Astrocyte (in vitro differentiated cells and primary cell): ENCODE measurements at regions not wholly inside any gene's neighbourhood (a gene's known extent, or its start where the extent isn't known, plus 50 kb on each side); places are given as distances from the start of the nearest gene placed in this dataset.
A peak's percentile ranks its signal among the peaks of the same experiment; 100 is the strongest.

Source experiments
- DNase-seq: peaks from one replicate; pipeline ENCODE4 v3.0.0-alpha.2; 2010; ENCODE audit warnings: low read depth
- FAIRE-seq: peaks from 2 replicates; lab custom pipeline; 2011; peaks lifted over from hg19 to GRCh38; lab: Jason Lieb, UNC
- H2AFZ ChIP-seq: 2 replicates; pipeline ENCODE4 v1.6.0; 2012; ENCODE audit warnings: low read depth, low read length, inconsistent platforms
- H3K27ac ChIP-seq: 2 replicates; pipeline ENCODE4 v1.5.1; 2011; ENCODE audit warnings: low read depth, low read length, inconsistent platforms
- H3K27me3 ChIP-seq: 2 replicates; pipeline ENCODE4 v1.6.0; 2011; ENCODE audit warnings: low read length, inconsistent platforms; ENCODE audit not compliant: insufficient read depth
- H3K36me3 ChIP-seq: 2 replicates; pipeline ENCODE4 v1.5.1; 2011; ENCODE audit warnings: low read length, inconsistent platforms; ENCODE audit not compliant: insufficient read depth
- H3K4me1 ChIP-seq: 2 replicates; pipeline ENCODE4 v1.5.1; 2011; ENCODE audit warnings: low read length, inconsistent platforms; ENCODE audit not compliant: insufficient read depth
- H3K4me2 ChIP-seq: 2 replicates; pipeline ENCODE4 v1.6.0; 2012; ENCODE audit warnings: low read length, inconsistent platforms
- H3K4me3 ChIP-seq: 2 replicates; pipeline ENCODE4 v1.5.1; 2011; ENCODE audit warnings: low read depth, mild to moderate bottlenecking, low read length, inconsistent platforms; ENCODE audit not compliant: insufficient read depth
- H3K79me2 ChIP-seq: 2 replicates; pipeline ENCODE4 v1.6.0; 2012; ENCODE audit warnings: mild to moderate bottlenecking, low read length, inconsistent platforms; ENCODE audit not compliant: insufficient read depth
- H3K9ac ChIP-seq: 2 replicates; pipeline ENCODE4 v1.6.0; 2012; ENCODE audit warnings: mild to moderate bottlenecking, low read length, inconsistent platforms
- H3K9me3 ChIP-seq: 2 replicates; pipeline ENCODE4 v1.5.1; 2012; ENCODE audit warnings: low read depth, mild to moderate bottlenecking, low read length, inconsistent platforms; ENCODE audit not compliant: insufficient read depth
- H4K20me1 ChIP-seq: 2 replicates; pipeline ENCODE4 v1.6.0; 2012; ENCODE audit warnings: low read length, inconsistent platforms; ENCODE audit not compliant: insufficient read depth
- H3K27ac Mint-ChIP-seq: one replicate; pipeline ENCODE4 v1.8.0; 2021; ENCODE audit warnings: mild to moderate bottlenecking, mixed read lengths; ENCODE audit not compliant: unreplicated experiment
- H3K27me3 Mint-ChIP-seq: one replicate; pipeline ENCODE4 v1.8.0; 2021; ENCODE audit warnings: low read depth, mixed read lengths; ENCODE audit not compliant: unreplicated experiment
- H3K36me3 Mint-ChIP-seq: one replicate; pipeline ENCODE4 v1.8.0; 2021; ENCODE audit warnings: low read depth, mixed read lengths; ENCODE audit not compliant: unreplicated experiment
- H3K4me1 Mint-ChIP-seq: one replicate; pipeline ENCODE4 v1.8.0; 2021; ENCODE audit warnings: low read depth, mixed read lengths; ENCODE audit not compliant: unreplicated experiment
- H3K4me3 Mint-ChIP-seq: one replicate; pipeline ENCODE4 v1.8.0; 2021; ENCODE audit warnings: mild to moderate bottlenecking, moderate library complexity, mixed read lengths; ENCODE audit not compliant: unreplicated experiment
- H3K9me3 Mint-ChIP-seq: one replicate; pipeline ENCODE4 v1.8.0; 2021; ENCODE audit warnings: mild to moderate bottlenecking, mixed read lengths; ENCODE audit not compliant: unreplicated experiment
- CTCF ChIP-seq: IDR thresholded peaks from 2 replicates; pipeline ENCODE4 v1.5.1; 2011; ENCODE audit warnings: low read depth, mild to moderate bottlenecking, inconsistent platforms, low read length, moderate library complexity; ENCODE audit not compliant: insufficient read depth
- EZH2 ChIP-seq: IDR thresholded peaks from 2 replicates; pipeline ENCODE4 v1.6.1; 2012; ENCODE audit warnings: mild to moderate bottlenecking, low read length, inconsistent platforms; ENCODE audit not compliant: insufficient read depth

- H3K9me3 ChIP-seq, result no peaks in the 10 kb centered on the region
- Mint-ChIP-seq H3K27ac (no peak overlapping the region), H3K9me3 (peaks cover 8% of the 10 kb centered on the region), H3K4me3 (no peak overlapping the region), H3K36me3 (no peaks in the 10 kb centered on the region), H3K4me1 (peaks cover 22% of the 10 kb centered on the region), H3K27me3 (peaks cover 2% of the 10 kb centered on the region)
- no peaks in the 10 kb centered on the region for H3K79me2 ChIP-seq
- no peaks in the 10 kb centered on the region for H4K20me1 ChIP-seq
- no peak overlapping the region for H3K4me2 ChIP-seq
- H3K4me3 ChIP-seq, result no peak overlapping the region
- FAIRE-seq (no peak), DNase-seq (no peak)
- no peaks in the 10 kb centered on the region for H3K36me3 ChIP-seq
- no peak overlapping the region for H3K27ac ChIP-seq
- H3K9ac ChIP-seq, result no peak overlapping the region
- no peaks in the 10 kb centered on the region for H3K27me3 ChIP-seq
- peaks cover 20% of the 10 kb centered on the region for H3K4me1 ChIP-seq
- H2AFZ ChIP-seq, result no peak overlapping the region
- TF ChIP-seq CTCF (no peak), EZH2 (no peak)
Measured at GRCh38 chr2:133654949-133655348, 86.7 kb upstream of the NCKAP5 start.

GRCh38 chr2:133655610-133656009, 87.3 kb upstream of the NCKAP5 start:
- Mint-ChIP-seq H3K27me3 (peaks cover 2% of the 10 kb centered on the region), H3K27ac (no peak overlapping the region), H3K4me3 (no peak overlapping the region), H3K9me3 (peaks cover 8% of the 10 kb centered on the region), H3K4me1 (peaks cover 22% of the 10 kb centered on the region), H3K36me3 (no peaks in the 10 kb centered on the region)
- H3K4me1 ChIP-seq, result peaks cover 20% of the 10 kb centered on the region
- H3K9ac ChIP-seq, result no peak overlapping the region
- DNase-seq (no peak), FAIRE-seq (no peak)
- TF ChIP-seq CTCF, result no peak
- TF ChIP-seq EZH2, result no peak
- no peaks in the 10 kb centered on the region for H3K27me3 ChIP-seq
- H3K36me3 ChIP-seq, result no peaks in the 10 kb centered on the region
- no peaks in the 10 kb centered on the region for H3K79me2 ChIP-seq
- no peak overlapping the region for H2AFZ ChIP-seq
- no peak overlapping the region for H3K27ac ChIP-seq
- H3K4me3 ChIP-seq, result no peak overlapping the region
- no peak overlapping the region for H3K4me2 ChIP-seq
- H4K20me1 ChIP-seq, result no peaks in the 10 kb centered on the region
- H3K9me3 ChIP-seq, result no peaks in the 10 kb centered on the region

- peak overlapping the region; percentile 89 for H3K27ac Mint-ChIP-seq
- Histone ChIP-seq H3K27me3 (no peaks in the 10 kb centered on the region), H3K79me2 (no peaks in the 10 kb centered on the region), H3K27ac (peak overlapping the region; percentile 97), H3K36me3 (no peaks in the 10 kb centered on the region), H3K9me3 (no peaks in the 10 kb centered on the region), H3K9ac (peak overlapping the region; percentile 73), H3K4me1 (peaks cover 20% of the 10 kb centered on the region), H3K4me3 (peak overlapping the region; percentile 27), H3K4me2 (peak overlapping the region; percentile 72), H4K20me1 (no peaks in the 10 kb centered on the region), H2AFZ (peak overlapping the region; percentile 36)
- peaks cover 19% of the 10 kb centered on the region for H3K4me1 Mint-ChIP-seq
- FAIRE-seq (peak; percentile 9), DNase-seq (peak; percentile 90)
- no peaks in the 10 kb centered on the region for H3K27me3 Mint-ChIP-seq
- H3K9me3 Mint-ChIP-seq, result peaks cover 4% of the 10 kb centered on the region
- H3K36me3 Mint-ChIP-seq, result no peaks in the 10 kb centered on the region
- H3K4me3 Mint-ChIP-seq, result no peak overlapping the region
- TF ChIP-seq CTCF (no peak), EZH2 (no peak)
Measured at GRCh38 chr2:133657591-133657990, 89.3 kb upstream of the NCKAP5 start.
